Suprapubic skin (tissue), 4 donors: ENCODE measurements at regions not wholly inside any gene's neighbourhood (a gene's known extent, or its start where the extent isn't known, plus 50 kb on each side); places are given as distances from the start of the nearest gene placed in this dataset.

ENCODE experiments used
- CTCF ChIP-seq, 2 donors: fragments of 200-600 bp in 1 of 2; fragments of 450-650 bp in 1 of 2; sonication (generic) in 1 of 2; IDR thresholded peaks; one replicate each; pipeline ENCODE4 v1.5.1; 2016 to 2019; ENCODE audit warnings: antibody characterized with exemption in 2 of 2, mild to moderate bottlenecking in 1 of 2, moderate library complexity in 1 of 2
- POLR2A ChIP-seq, 2 donors: fragments of 450-650 bp; IDR thresholded peaks; one replicate each; pipeline ENCODE4 v1.6.1; 2017; ENCODE audit warnings: antibody characterized with exemption in 2 of 2, mild to moderate bottlenecking in 2 of 2, moderate library complexity in 2 of 2
- POLR2AphosphoS5 ChIP-seq, 3 donors: sonication (generic); formaldehyde crosslinking; IDR thresholded peaks; one replicate each; pipeline ENCODE4 v1.6.1; 2017; ENCODE audit warnings: antibody characterized with exemption in 3 of 3

- no peak for TF ChIP-seq POLR2A (IDR thresholded peaks at IDR 0.05)
- TF ChIP-seq CTCF (IDR thresholded peaks at IDR 0.05): no peak
- no peak for TF ChIP-seq POLR2AphosphoS5 (IDR thresholded peaks at IDR 0.05)
These were observed 63.9 kb upstream of the CDYL start for GRCh38 chr6:4712291-4712690.
